WTC11 (cell line): ENCODE measurements at regions not wholly inside any gene's neighbourhood (a gene's known extent, or its start where the extent isn't known, plus 50 kb on each side); places are given as distances from the start of the nearest gene placed in this dataset.

Source experiments
- ATAC-seq: fragments of 200-7000 bp; cut with Tn5 transposase; 2 replicates; pipeline ENCODE4 v1.10.0; 2021; ENCODE audit warnings: mild to moderate bottlenecking, moderate library complexity
- CTCF ChIA-PET: fragments of 300-600 bp; sonication (Branson Sonifier 250); formaldehyde crosslinking; loops from one replicate; lab custom pipeline; 2021; ENCODE audit warnings: antibody characterized with exemption; lab: Charles Lee
- POLR2A ChIA-PET: fragments of 350-600 bp; sonication (Branson Sonifier 250); formaldehyde crosslinking; loops from one replicate; lab custom pipeline; 2021; ENCODE audit warnings: antibody characterized with exemption; lab: Charles Lee
- DNase-seq: peaks from one replicate; pipeline ENCODE4 v3.0.0; 2021; ENCODE audit warnings: low spot score
- H3K27ac Mint-ChIP-seq: 2 replicates; pipeline ENCODE4 v1.8.0; 2021; ENCODE audit warnings: mixed read lengths
- H3K27me3 Mint-ChIP-seq: 2 replicates; pipeline ENCODE4 v1.8.0; 2021; ENCODE audit warnings: low read depth, mild to moderate bottlenecking, moderate library complexity, mixed read lengths
- H3K36me3 Mint-ChIP-seq: 2 replicates; pipeline ENCODE4 v1.8.0; 2021; ENCODE audit warnings: mixed read lengths
- H3K4me1 Mint-ChIP-seq: 2 replicates; pipeline ENCODE4 v1.8.0; 2022; ENCODE audit warnings: mixed read lengths
- H3K4me3 Mint-ChIP-seq: 2 replicates; pipeline ENCODE4 v1.8.0; 2021; ENCODE audit warnings: mild to moderate bottlenecking, moderate library complexity, mixed read lengths
- H3K9me3 Mint-ChIP-seq: 2 replicates; pipeline ENCODE4 v1.8.0; 2021; ENCODE audit warnings: mixed read lengths
- ELF4 ChIP-seq: sonication (generic); formaldehyde crosslinking; IDR thresholded peaks from 2 replicates; pipeline ENCODE4 v1.8.1; 2022; ENCODE audit warnings: low read depth, mild to moderate bottlenecking, moderate library complexity, missing genetic modification reagents
- EMX1 ChIP-seq: fragments of 250-450 bp; sonication (Bioruptor Pico); IDR thresholded peaks from 2 replicates; pipeline ENCODE4 v1.8.0; 2021; ENCODE audit warnings: mild to moderate bottlenecking
- FOXK1 ChIP-seq: sonication (generic); formaldehyde crosslinking; IDR thresholded peaks from 2 replicates; pipeline ENCODE4 v1.8.0; 2022; ENCODE audit warnings: mild to moderate bottlenecking, moderate library complexity, missing genetic modification reagents
- IRF2 ChIP-seq: sonication (generic); formaldehyde crosslinking; IDR thresholded peaks from 2 replicates; pipeline ENCODE4 v1.8.0; 2022; ENCODE audit warnings: low read depth, missing genetic modification reagents, borderline replicate concordance
- KAT7 ChIP-seq: sonication (generic); formaldehyde crosslinking; IDR thresholded peaks from 2 replicates; pipeline ENCODE4 v1.8.1; 2023; ENCODE audit warnings: missing genetic modification reagents, mild to moderate bottlenecking, borderline replicate concordance
- MXD4 ChIP-seq: fragments of 250-450 bp; sonication (Bioruptor Pico); IDR thresholded peaks from 2 replicates; pipeline ENCODE4 v1.8.0; 2021; ENCODE audit warnings: mild to moderate bottlenecking, moderate library complexity, borderline replicate concordance
- NFE2L1 ChIP-seq: sonication (generic); formaldehyde crosslinking; IDR thresholded peaks from 2 replicates; pipeline ENCODE4 v1.8.1; 2023; ENCODE audit warnings: missing genetic modification reagents
- NFYB ChIP-seq: sonication (generic); formaldehyde crosslinking; conservative IDR thresholded peaks from 2 replicates; pipeline ENCODE4 v1.8.0; 2022; ENCODE audit warnings: low read depth, missing genetic modification reagents
- PRRX2 ChIP-seq: fragments of 250-450 bp; sonication (Bioruptor Pico); IDR thresholded peaks from 2 replicates; pipeline ENCODE4 v1.8.0; 2021; ENCODE audit warnings: mild to moderate bottlenecking
- ZNF121 ChIP-seq: sonication (generic); formaldehyde crosslinking; IDR thresholded peaks from 2 replicates; pipeline ENCODE4 v1.8.0; 2023; ENCODE audit warnings: missing genetic modification reagents
- ZNF423 ChIP-seq: fragments of 250-450 bp; sonication (Bioruptor Pico); IDR thresholded peaks from 2 replicates; pipeline ENCODE4 v2.1.2; 2022; ENCODE audit warnings: mild to moderate bottlenecking, moderate library complexity
- TF ChIP-seq, protein P1 (sequence below): fragments of 250-450 bp; sonication (Bioruptor Pico); IDR thresholded peaks from 2 replicates; pipeline ENCODE4 v1.8.0; 2021; ENCODE audit warnings: mild to moderate bottlenecking
- TF ChIP-seq, protein P2 (sequence below): fragments of 250-450 bp; sonication (Bioruptor Pico); IDR thresholded peaks from 2 replicates; pipeline ENCODE4 v1.9.0; 2021; ENCODE audit warnings: mild to moderate bottlenecking
- TF ChIP-seq, protein P3 (sequence below): sonication (generic); formaldehyde crosslinking; IDR thresholded peaks from 2 replicates; pipeline ENCODE4 v1.8.0; 2023; ENCODE audit warnings: missing genetic modification reagents
- TF ChIP-seq, protein P4 (sequence below): sonication (generic); formaldehyde crosslinking; conservative IDR thresholded peaks from 2 replicates; pipeline ENCODE4 v1.8.1; 2023; ENCODE audit warnings: mild to moderate bottlenecking, low read depth, missing genetic modification reagents, moderate library complexity
- TF ChIP-seq, protein P5 (sequence below): fragments of 250-450 bp; sonication (Bioruptor Pico); IDR thresholded peaks from 2 replicates; pipeline ENCODE4 v2.1.2; 2022; ENCODE audit warnings: mild to moderate bottlenecking, moderate library complexity
- TF ChIP-seq, protein P6 (sequence below): sonication (generic); formaldehyde crosslinking; IDR thresholded peaks from 2 replicates; pipeline ENCODE4 v1.8.1; 2022; ENCODE audit warnings: mild to moderate bottlenecking, missing genetic modification reagents, moderate library complexity, borderline replicate concordance
- TF ChIP-seq, protein P7 (sequence below): sonication (generic); formaldehyde crosslinking; conservative IDR thresholded peaks from 2 replicates; pipeline ENCODE4 v1.8.1; 2022; ENCODE audit warnings: mild to moderate bottlenecking, missing genetic modification reagents
- TF ChIP-seq, protein P8 (sequence below): sonication (generic); formaldehyde crosslinking; IDR thresholded peaks from 2 replicates; pipeline ENCODE4 v1.8.1; 2023; ENCODE audit warnings: mild to moderate bottlenecking, missing genetic modification reagents

DNA sequence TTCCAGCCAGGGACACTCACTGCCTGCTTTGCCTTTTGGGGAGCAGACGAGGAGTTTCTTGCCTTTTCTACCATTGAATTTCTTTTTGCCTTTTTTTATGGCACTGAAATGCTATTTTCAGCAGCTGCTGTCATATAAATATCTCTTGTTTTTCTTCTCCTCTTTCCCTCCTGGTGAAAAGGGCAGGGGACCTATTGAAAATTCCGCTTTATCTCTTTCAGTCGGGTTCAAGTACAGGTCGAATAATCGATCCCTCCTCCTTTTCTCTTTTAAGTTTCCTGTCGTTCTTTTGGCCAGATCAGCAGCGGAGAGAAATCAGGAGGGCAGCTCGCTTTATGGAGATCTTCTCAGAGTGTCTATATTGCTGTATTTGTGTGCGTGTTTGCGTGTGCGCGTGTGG, 67.4 kb upstream of the CASZ1 start:
- Mint-ChIP-seq H3K9me3 (no peaks in the 10 kb centered on the region), H3K4me3 (no peak overlapping the region), H3K27ac (no peak overlapping the region), H3K4me1 (peaks cover 62% of the 10 kb centered on the region), H3K36me3 (no peaks in the 10 kb centered on the region), H3K27me3 (peaks cover 40% of the 10 kb centered on the region)
- ATAC-seq (no peak), DNase-seq (no peak)
- ChIA-PET CTCF (no interaction called here), POLR2A (no interaction called here)
- TF ChIP-seq, protein P1, sequence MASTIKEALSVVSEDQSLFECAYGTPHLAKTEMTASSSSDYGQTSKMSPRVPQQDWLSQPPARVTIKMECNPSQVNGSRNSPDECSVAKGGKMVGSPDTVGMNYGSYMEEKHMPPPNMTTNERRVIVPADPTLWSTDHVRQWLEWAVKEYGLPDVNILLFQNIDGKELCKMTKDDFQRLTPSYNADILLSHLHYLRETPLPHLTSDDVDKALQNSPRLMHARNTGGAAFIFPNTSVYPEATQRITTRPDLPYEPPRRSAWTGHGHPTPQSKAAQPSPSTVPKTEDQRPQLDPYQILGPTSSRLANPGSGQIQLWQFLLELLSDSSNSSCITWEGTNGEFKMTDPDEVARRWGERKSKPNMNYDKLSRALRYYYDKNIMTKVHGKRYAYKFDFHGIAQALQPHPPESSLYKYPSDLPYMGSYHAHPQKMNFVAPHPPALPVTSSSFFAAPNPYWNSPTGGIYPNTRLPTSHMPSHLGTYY (CRISPR knock-in tag), result no peak
- TF ChIP-seq PRRX2 (CRISPR knock-in tag), result no peak
- TF ChIP-seq, protein P2, sequence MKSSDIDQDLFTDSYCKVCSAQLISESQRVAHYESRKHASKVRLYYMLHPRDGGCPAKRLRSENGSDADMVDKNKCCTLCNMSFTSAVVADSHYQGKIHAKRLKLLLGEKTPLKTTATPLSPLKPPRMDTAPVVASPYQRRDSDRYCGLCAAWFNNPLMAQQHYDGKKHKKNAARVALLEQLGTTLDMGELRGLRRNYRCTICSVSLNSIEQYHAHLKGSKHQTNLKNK (CRISPR knock-in tag), result no peak
- TF ChIP-seq, protein P3, sequence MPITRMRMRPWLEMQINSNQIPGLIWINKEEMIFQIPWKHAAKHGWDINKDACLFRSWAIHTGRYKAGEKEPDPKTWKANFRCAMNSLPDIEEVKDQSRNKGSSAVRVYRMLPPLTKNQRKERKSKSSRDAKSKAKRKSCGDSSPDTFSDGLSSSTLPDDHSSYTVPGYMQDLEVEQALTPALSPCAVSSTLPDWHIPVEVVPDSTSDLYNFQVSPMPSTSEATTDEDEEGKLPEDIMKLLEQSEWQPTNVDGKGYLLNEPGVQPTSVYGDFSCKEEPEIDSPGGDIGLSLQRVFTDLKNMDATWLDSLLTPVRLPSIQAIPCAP (CRISPR knock-in tag), result no peak
- TF ChIP-seq MXD4 (CRISPR knock-in tag), result no peak
- TF ChIP-seq ZNF423 (CRISPR knock-in tag), result no peak
- TF ChIP-seq NFE2L1 (CRISPR knock-in tag), result no peak
- TF ChIP-seq, protein P4, sequence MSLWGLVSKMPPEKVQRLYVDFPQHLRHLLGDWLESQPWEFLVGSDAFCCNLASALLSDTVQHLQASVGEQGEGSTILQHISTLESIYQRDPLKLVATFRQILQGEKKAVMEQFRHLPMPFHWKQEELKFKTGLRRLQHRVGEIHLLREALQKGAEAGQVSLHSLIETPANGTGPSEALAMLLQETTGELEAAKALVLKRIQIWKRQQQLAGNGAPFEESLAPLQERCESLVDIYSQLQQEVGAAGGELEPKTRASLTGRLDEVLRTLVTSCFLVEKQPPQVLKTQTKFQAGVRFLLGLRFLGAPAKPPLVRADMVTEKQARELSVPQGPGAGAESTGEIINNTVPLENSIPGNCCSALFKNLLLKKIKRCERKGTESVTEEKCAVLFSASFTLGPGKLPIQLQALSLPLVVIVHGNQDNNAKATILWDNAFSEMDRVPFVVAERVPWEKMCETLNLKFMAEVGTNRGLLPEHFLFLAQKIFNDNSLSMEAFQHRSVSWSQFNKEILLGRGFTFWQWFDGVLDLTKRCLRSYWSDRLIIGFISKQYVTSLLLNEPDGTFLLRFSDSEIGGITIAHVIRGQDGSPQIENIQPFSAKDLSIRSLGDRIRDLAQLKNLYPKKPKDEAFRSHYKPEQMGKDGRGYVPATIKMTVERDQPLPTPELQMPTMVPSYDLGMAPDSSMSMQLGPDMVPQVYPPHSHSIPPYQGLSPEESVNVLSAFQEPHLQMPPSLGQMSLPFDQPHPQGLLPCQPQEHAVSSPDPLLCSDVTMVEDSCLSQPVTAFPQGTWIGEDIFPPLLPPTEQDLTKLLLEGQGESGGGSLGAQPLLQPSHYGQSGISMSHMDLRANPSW (CRISPR knock-in tag), result no peak
- TF ChIP-seq, protein P5, sequence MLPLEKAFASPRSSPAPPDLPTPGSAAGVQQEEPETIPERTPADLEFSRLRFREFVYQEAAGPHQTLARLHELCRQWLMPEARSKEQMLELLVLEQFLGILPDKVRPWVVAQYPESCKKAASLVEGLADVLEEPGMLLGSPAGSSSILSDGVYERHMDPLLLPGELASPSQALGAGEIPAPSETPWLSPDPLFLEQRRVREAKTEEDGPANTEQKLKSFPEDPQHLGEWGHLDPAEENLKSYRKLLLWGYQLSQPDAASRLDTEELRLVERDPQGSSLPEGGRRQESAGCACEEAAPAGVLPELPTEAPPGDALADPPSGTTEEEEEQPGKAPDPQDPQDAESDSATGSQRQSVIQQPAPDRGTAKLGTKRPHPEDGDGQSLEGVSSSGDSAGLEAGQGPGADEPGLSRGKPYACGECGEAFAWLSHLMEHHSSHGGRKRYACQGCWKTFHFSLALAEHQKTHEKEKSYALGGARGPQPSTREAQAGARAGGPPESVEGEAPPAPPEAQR, result no peak
- no peak for TF ChIP-seq FOXK1 (CRISPR knock-in tag)
- no peak for TF ChIP-seq EMX1
- TF ChIP-seq, protein P6, sequence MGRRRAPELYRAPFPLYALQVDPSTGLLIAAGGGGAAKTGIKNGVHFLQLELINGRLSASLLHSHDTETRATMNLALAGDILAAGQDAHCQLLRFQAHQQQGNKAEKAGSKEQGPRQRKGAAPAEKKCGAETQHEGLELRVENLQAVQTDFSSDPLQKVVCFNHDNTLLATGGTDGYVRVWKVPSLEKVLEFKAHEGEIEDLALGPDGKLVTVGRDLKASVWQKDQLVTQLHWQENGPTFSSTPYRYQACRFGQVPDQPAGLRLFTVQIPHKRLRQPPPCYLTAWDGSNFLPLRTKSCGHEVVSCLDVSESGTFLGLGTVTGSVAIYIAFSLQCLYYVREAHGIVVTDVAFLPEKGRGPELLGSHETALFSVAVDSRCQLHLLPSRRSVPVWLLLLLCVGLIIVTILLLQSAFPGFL (CRISPR knock-in tag), result no peak
- no peak for TF ChIP-seq ZNF121 (CRISPR knock-in tag)
- TF ChIP-seq NFYB (CRISPR knock-in tag), result no peak
- TF ChIP-seq KAT7 (CRISPR knock-in tag), result no peak
- TF ChIP-seq, protein P7, sequence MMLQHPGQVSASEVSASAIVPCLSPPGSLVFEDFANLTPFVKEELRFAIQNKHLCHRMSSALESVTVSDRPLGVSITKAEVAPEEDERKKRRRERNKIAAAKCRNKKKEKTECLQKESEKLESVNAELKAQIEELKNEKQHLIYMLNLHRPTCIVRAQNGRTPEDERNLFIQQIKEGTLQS (CRISPR knock-in tag), result no peak
- TF ChIP-seq IRF2 (CRISPR knock-in tag), result no peak
- TF ChIP-seq ELF4 (CRISPR knock-in tag), result no peak
- TF ChIP-seq, all 79 proteins: peak for 0

DNA sequence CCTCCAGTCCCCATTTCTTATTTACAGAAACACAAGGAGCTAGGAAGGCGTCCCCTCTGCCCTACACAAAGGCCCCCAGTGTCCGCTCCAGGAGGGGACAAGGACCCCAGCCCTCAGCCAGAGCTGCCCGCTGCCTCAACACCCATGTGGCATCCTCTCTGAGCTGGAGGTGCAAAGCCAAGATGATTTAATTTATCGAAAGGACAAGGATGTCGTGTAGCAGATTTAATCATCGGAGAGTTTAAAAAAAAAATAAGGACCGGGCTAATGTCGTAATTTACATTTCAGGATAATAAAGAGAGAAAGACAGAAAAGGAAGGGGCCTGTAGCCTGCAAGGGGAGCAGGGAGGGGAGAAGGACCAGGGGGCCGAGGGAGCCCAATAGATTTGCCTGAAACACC, 68.3 kb upstream of the CASZ1 start:
- Mint-ChIP-seq H3K27ac (no peak overlapping the region), H3K36me3 (no peaks in the 10 kb centered on the region), H3K4me1 (peaks cover 58% of the 10 kb centered on the region), H3K27me3 (peaks cover 42% of the 10 kb centered on the region), H3K9me3 (no peaks in the 10 kb centered on the region), H3K4me3 (no peak overlapping the region)
- TF ChIP-seq, protein P8, sequence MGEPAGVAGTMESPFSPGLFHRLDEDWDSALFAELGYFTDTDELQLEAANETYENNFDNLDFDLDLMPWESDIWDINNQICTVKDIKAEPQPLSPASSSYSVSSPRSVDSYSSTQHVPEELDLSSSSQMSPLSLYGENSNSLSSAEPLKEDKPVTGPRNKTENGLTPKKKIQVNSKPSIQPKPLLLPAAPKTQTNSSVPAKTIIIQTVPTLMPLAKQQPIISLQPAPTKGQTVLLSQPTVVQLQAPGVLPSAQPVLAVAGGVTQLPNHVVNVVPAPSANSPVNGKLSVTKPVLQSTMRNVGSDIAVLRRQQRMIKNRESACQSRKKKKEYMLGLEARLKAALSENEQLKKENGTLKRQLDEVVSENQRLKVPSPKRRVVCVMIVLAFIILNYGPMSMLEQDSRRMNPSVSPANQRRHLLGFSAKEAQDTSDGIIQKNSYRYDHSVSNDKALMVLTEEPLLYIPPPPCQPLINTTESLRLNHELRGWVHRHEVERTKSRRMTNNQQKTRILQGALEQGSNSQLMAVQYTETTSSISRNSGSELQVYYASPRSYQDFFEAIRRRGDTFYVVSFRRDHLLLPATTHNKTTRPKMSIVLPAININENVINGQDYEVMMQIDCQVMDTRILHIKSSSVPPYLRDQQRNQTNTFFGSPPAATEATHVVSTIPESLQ (CRISPR knock-in tag), result no peak
- POLR2A ChIA-PET, result no interaction called here
- DNase-seq, result no peak
- ATAC-seq, result no peak
- CTCF ChIA-PET, result interaction anchor here (0.5 to 2.8 kb wide), 5 partner anchors 24 to 357 kb away, joined by 3 to 18 read pairs (median 3); no protein-coding TSS in a partner anchor
